ENCODE measurements at regions not wholly inside any gene's neighbourhood (a gene's known extent, or its start where the extent isn't known, plus 50 kb on each side); places are given as distances from the start of the nearest gene placed in this dataset.
"Not testable (repeated sequence)": the region's sequence is repeated elsewhere in the genome, so short reads cannot be mapped to it uniquely, and the experiment has no call there.

DNA sequence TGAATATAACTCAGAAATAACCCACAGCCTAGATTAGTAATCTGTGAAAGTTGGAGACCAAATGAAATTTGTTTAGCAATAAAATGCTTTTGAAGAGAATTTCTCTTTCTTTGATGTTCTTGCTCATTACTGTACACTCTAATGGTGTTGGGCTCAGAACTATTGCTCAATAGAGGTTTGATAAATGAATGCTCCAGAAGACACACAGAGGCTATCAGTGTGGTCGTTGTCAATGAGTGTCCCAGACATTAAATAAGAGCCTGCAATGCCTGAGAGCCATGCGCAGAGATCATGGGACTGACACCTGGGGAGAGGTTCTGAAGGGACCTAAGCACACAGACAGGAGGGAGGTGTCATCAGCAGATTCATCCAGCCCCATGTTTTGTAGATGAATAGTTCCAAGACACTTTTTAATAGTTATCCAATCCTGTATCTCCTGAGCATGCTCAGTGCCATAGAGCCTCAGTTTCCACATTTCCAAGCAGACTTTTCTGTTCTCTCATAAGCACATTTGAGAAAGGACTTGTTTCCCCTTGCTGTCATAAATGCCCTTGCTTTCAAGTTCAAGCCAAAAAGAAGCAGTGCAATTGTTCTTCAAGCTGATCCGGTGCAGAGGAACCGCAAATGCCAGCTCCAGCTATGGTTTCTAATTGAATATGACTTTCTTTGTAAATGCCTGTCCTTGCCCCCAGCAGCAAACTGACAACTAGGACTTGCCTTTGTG, 306.2 kb upstream of the PLGLB1 start:
- H3K14ac ChIP-seq (ENCODE audit: low read length in 2 of 2); H3K27me3 ChIP-seq (ENCODE audit: control insufficient read depth in 1 of 2, insufficient read depth in 1 of 2, low read length in 2 of 2): not testable (repeated sequence)

DNA sequence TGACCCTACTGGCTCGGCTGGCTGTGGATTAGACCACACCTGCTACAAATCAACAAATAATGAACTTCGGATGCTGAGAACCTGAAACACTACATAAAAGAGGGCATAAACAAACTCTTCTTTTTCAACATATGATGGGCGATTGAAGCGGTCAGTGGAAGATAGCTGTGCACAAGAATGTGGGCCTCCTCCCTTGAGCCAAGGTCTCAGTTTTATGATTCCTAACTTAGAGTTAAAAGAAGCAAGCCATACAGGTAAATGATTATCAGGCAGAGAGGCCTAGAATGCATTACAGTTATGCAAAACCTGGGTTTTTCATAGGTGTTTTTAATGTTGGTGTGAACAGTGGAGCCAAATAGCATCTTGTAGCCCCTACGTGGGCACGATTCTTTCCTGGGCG, 307.9 kb upstream of the PLGLB1 start:
- not testable (repeated sequence) for H2AFZ ChIP-seq (ENCODE audit: low read depth, low read length); H3K9me3 ChIP-seq (ENCODE audit: control insufficient read depth, low read length); H3K36me3 ChIP-seq (ENCODE audit: control insufficient read depth in 1 of 2, insufficient read depth in 2 of 2, low read depth in 1 of 2, low read length in 2 of 2); H2AK5ac ChIP-seq (ENCODE audit: low read length, severe bottlenecking); H3K79me1 ChIP-seq (replicated peaks; ENCODE audit: low read length, poor library complexity, severe bottlenecking); H2BK15ac ChIP-seq (ENCODE audit: low read depth, poor library complexity, severe bottlenecking); H4K8ac ChIP-seq (ENCODE audit: low read length); H3K14ac ChIP-seq (ENCODE audit: low read length in 2 of 2); DNase-seq; H3K27ac ChIP-seq (ENCODE audit: low read length, poor library complexity, severe bottlenecking); H3K9ac ChIP-seq (ENCODE audit: low read length); H3K4me2 ChIP-seq (ENCODE audit: low read length, poor library complexity, severe bottlenecking); H2BK120ac ChIP-seq (ENCODE audit: low read depth, low read length); H3K4me1 ChIP-seq (ENCODE audit: control insufficient read depth, insufficient read depth, low read depth, low read length); H3K4me3 ChIP-seq (ENCODE audit: insufficient read depth in 1 of 2, low read depth in 1 of 2, low read length in 2 of 2); H3K18ac ChIP-seq (ENCODE audit: low read depth in 1 of 2, low read length in 2 of 2); H3K4ac ChIP-seq (ENCODE audit: low read depth in 1 of 2, low read length in 2 of 2); H3K23ac ChIP-seq (ENCODE audit: low read length in 2 of 2); H4K91ac ChIP-seq (ENCODE audit: low read length); H2BK5ac ChIP-seq (ENCODE audit: low read depth, low read length, poor library complexity, severe bottlenecking); H3K27me3 ChIP-seq (ENCODE audit: control insufficient read depth in 1 of 2, insufficient read depth in 1 of 2, low read length in 2 of 2); H2BK12ac ChIP-seq (ENCODE audit: low read length in 2 of 2)
- WGBS: 100% methylated on average over 5 of the region's 7 CpGs

More for the DNA sequence above, 306.2 kb upstream of the PLGLB1 start:
- H2BK12ac ChIP-seq (ENCODE audit: low read length in 2 of 2); H3K4me2 ChIP-seq (ENCODE audit: low read length, poor library complexity, severe bottlenecking); H2BK15ac ChIP-seq (ENCODE audit: low read depth, poor library complexity, severe bottlenecking); H3K4me3 ChIP-seq (ENCODE audit: insufficient read depth in 1 of 2, low read depth in 1 of 2, low read length in 2 of 2); H3K27ac ChIP-seq (ENCODE audit: low read length, poor library complexity, severe bottlenecking); H2AK5ac ChIP-seq (ENCODE audit: low read length, severe bottlenecking); H4K8ac ChIP-seq (ENCODE audit: low read length); DNase-seq; H4K91ac ChIP-seq (ENCODE audit: low read length); H3K9me3 ChIP-seq (ENCODE audit: control insufficient read depth, low read length); H3K9ac ChIP-seq (ENCODE audit: low read length); H2BK5ac ChIP-seq (ENCODE audit: low read depth, low read length, poor library complexity, severe bottlenecking); H2AFZ ChIP-seq (ENCODE audit: low read depth, low read length); H3K18ac ChIP-seq (ENCODE audit: low read depth in 1 of 2, low read length in 2 of 2); H3K36me3 ChIP-seq (ENCODE audit: control insufficient read depth in 1 of 2, insufficient read depth in 2 of 2, low read depth in 1 of 2, low read length in 2 of 2); H3K79me1 ChIP-seq (replicated peaks; ENCODE audit: low read length, poor library complexity, severe bottlenecking); H3K4me1 ChIP-seq (ENCODE audit: control insufficient read depth, insufficient read depth, low read depth, low read length); H3K23ac ChIP-seq (ENCODE audit: low read length in 2 of 2); H3K4ac ChIP-seq (ENCODE audit: low read depth in 1 of 2, low read length in 2 of 2); H2BK120ac ChIP-seq (ENCODE audit: low read depth, low read length): not testable (repeated sequence)
- 80% methylated on average over 1 of the region's 4 CpGs for WGBS

- H2BK5ac ChIP-seq (ENCODE audit: low read depth, low read length, poor library complexity, severe bottlenecking); H3K4me2 ChIP-seq (ENCODE audit: low read length, poor library complexity, severe bottlenecking); DNase-seq; H3K23ac ChIP-seq (ENCODE audit: low read length in 2 of 2); H3K4me1 ChIP-seq (ENCODE audit: control insufficient read depth, insufficient read depth, low read depth, low read length); H3K27me3 ChIP-seq (ENCODE audit: control insufficient read depth in 1 of 2, insufficient read depth in 1 of 2, low read length in 2 of 2); H4K91ac ChIP-seq (ENCODE audit: low read length); H2BK12ac ChIP-seq (ENCODE audit: low read length in 2 of 2); H3K14ac ChIP-seq (ENCODE audit: low read length in 2 of 2); H2AFZ ChIP-seq (ENCODE audit: low read depth, low read length); H3K36me3 ChIP-seq (ENCODE audit: control insufficient read depth in 1 of 2, insufficient read depth in 2 of 2, low read depth in 1 of 2, low read length in 2 of 2); H3K4me3 ChIP-seq (ENCODE audit: insufficient read depth in 1 of 2, low read depth in 1 of 2, low read length in 2 of 2); H2AK5ac ChIP-seq (ENCODE audit: low read length, severe bottlenecking); H3K4ac ChIP-seq (ENCODE audit: low read depth in 1 of 2, low read length in 2 of 2); H3K18ac ChIP-seq (ENCODE audit: low read depth in 1 of 2, low read length in 2 of 2); H3K79me1 ChIP-seq (replicated peaks; ENCODE audit: low read length, poor library complexity, severe bottlenecking); H4K8ac ChIP-seq (ENCODE audit: low read length); H3K9me3 ChIP-seq (ENCODE audit: control insufficient read depth, low read length); H3K9ac ChIP-seq (ENCODE audit: low read length); H3K27ac ChIP-seq (ENCODE audit: low read length, poor library complexity, severe bottlenecking); H2BK15ac ChIP-seq (ENCODE audit: low read depth, poor library complexity, severe bottlenecking); H2BK120ac ChIP-seq (ENCODE audit: low read depth, low read length): not testable (repeated sequence)
- no CpG with 5 or more reads among the region's 4 CpGs for WGBS
These were observed 308.8 kb upstream of the PLGLB1 start for GRCh38 chr2:87330486-87330885.

DNA sequence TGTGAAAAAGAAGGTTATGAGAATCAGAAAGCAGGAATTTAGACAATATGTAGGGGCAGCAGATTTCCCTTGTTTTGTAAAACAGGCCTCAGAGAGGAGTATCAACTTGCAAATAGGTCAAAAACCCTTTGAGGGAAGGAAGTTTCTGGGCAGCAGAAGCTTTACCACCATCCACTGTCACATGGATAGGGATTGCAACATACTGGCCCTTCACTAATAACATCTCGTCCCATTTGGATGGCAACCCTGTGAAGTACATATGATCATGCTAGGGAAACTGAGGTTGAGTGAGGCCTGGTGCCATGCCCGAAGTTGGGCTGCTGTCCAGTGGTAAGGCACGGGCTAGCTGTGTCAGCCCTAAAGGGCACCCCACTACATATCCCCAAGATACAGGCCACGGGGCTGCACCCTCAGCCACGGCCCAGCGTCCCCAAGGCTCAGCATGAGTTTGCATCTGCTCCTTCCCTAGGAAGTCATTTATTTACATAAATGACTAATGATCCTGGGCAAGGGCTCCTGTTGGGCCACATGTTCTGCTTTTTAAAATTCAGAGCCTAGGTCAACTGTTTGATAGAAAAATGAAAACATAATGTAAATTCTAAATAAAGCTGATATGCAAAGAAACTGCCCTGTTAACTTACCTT, 310.4 kb upstream of the PLGLB1 start:
- H3K14ac ChIP-seq (ENCODE audit: low read length in 2 of 2); H3K9me3 ChIP-seq (ENCODE audit: control insufficient read depth, low read length); H2BK12ac ChIP-seq (ENCODE audit: low read length in 2 of 2); H3K27ac ChIP-seq (ENCODE audit: low read length, poor library complexity, severe bottlenecking); H2AFZ ChIP-seq (ENCODE audit: low read depth, low read length); H3K27me3 ChIP-seq (ENCODE audit: control insufficient read depth in 1 of 2, insufficient read depth in 1 of 2, low read length in 2 of 2); H4K91ac ChIP-seq (ENCODE audit: low read length); H4K8ac ChIP-seq (ENCODE audit: low read length); DNase-seq; H2BK120ac ChIP-seq (ENCODE audit: low read depth, low read length); H3K79me1 ChIP-seq (replicated peaks; ENCODE audit: low read length, poor library complexity, severe bottlenecking); H3K4me2 ChIP-seq (ENCODE audit: low read length, poor library complexity, severe bottlenecking); H3K4ac ChIP-seq (ENCODE audit: low read depth in 1 of 2, low read length in 2 of 2); H3K9ac ChIP-seq (ENCODE audit: low read length); H3K4me1 ChIP-seq (ENCODE audit: control insufficient read depth, insufficient read depth, low read depth, low read length); H3K18ac ChIP-seq (ENCODE audit: low read depth in 1 of 2, low read length in 2 of 2); H2BK15ac ChIP-seq (ENCODE audit: low read depth, poor library complexity, severe bottlenecking); H3K23ac ChIP-seq (ENCODE audit: low read length in 2 of 2); H3K36me3 ChIP-seq (ENCODE audit: control insufficient read depth in 1 of 2, insufficient read depth in 2 of 2, low read depth in 1 of 2, low read length in 2 of 2); H2AK5ac ChIP-seq (ENCODE audit: low read length, severe bottlenecking); H3K4me3 ChIP-seq (ENCODE audit: insufficient read depth in 1 of 2, low read depth in 1 of 2, low read length in 2 of 2); H2BK5ac ChIP-seq (ENCODE audit: low read depth, low read length, poor library complexity, severe bottlenecking): not testable (repeated sequence)
- WGBS: no CpG with 5 or more reads among the region's 6 CpGs

Data from mesenchymal stem cell (in vitro differentiated cells and primary cell).